ENCODE measurements at regions not wholly inside any gene's neighbourhood (a gene's known extent, or its start where the extent isn't known, plus 50 kb on each side); places are given as distances from the start of the nearest gene placed in this dataset.
"Not testable (repeated sequence)": the region's sequence is repeated elsewhere in the genome, so short reads cannot be mapped to it uniquely, and the experiment has no call there.

GRCh38 chr3:20250786-20251185, 64.8 kb upstream of the SGO1 start:
- no peak for TF ChIP-seq CTCF (IDR thresholded peaks at IDR 0.05; ENCODE audit: low read depth, low read length)
- no peak overlapping the region for H3K4me3 ChIP-seq (replicated peaks in 1 of 2; ENCODE audit: low read depth in 2 of 2, low read length in 2 of 2)
- no peak for DNase-seq (ENCODE audit: low read depth in 2 of 2)

DNA sequence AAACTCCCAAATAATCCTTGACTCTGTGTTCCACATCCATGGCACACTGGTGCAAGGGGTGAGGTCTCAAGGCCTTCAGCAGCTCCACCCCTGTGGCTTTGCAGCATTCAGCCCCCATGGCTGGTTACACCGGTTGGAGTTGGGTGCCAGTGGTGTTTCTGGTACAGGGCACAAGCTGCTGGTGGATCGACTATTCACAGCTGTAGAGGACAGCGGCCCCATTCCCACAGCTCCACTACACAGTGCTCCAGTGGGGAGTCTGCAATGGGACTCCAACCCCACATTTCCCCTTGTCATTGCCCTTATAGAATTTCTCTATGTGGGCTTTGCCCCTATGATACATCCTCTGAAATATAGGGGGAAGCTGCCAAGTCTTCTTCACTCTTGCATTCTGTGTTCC, 64.3 kb upstream of the SGO1 start:
- DNase-seq (ENCODE audit: low read depth in 2 of 2): no peak
- no peak for TF ChIP-seq CTCF (IDR thresholded peaks at IDR 0.05; ENCODE audit: low read depth, low read length)
- H3K4me3 ChIP-seq (replicated peaks in 1 of 2; ENCODE audit: low read depth in 2 of 2, low read length in 2 of 2): no peak overlapping the region

DNA sequence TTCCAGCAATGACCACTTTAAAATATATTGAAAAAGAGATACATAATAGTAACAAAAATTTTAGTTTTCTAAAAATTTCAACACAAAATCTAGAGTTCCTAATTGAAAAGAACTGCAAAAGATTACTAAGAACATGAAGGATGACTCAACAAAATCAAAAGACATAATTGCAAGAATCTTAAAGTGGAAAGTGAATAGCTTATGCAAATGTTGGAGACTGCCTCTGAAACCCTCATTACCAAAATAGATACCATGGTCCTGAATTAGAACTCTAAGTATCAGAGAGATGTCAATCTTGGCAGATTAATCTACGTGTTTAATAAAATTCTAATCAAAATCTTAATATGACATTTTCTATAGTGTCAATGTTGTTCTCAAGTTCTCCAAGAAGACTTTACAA, 60.7 kb upstream of the SGO1 start:
- TF ChIP-seq CTCF (IDR thresholded peaks at IDR 0.05; ENCODE audit: low read depth, low read length): no peak
- no peak overlapping the region for H3K4me3 ChIP-seq (replicated peaks in 1 of 2; ENCODE audit: low read depth in 2 of 2, low read length in 2 of 2)
- no peak for DNase-seq (ENCODE audit: low read depth in 2 of 2)

GRCh38 chr3:20245781-20246180, 59.8 kb upstream of the SGO1 start:
- no peak overlapping the region for H3K4me3 ChIP-seq (replicated peaks in 1 of 2; ENCODE audit: low read depth in 2 of 2, low read length in 2 of 2)
- TF ChIP-seq CTCF (IDR thresholded peaks at IDR 0.05; ENCODE audit: low read depth, low read length): peak; percentile 4
- DNase-seq (ENCODE audit: low read depth in 2 of 2): no peak

DNA sequence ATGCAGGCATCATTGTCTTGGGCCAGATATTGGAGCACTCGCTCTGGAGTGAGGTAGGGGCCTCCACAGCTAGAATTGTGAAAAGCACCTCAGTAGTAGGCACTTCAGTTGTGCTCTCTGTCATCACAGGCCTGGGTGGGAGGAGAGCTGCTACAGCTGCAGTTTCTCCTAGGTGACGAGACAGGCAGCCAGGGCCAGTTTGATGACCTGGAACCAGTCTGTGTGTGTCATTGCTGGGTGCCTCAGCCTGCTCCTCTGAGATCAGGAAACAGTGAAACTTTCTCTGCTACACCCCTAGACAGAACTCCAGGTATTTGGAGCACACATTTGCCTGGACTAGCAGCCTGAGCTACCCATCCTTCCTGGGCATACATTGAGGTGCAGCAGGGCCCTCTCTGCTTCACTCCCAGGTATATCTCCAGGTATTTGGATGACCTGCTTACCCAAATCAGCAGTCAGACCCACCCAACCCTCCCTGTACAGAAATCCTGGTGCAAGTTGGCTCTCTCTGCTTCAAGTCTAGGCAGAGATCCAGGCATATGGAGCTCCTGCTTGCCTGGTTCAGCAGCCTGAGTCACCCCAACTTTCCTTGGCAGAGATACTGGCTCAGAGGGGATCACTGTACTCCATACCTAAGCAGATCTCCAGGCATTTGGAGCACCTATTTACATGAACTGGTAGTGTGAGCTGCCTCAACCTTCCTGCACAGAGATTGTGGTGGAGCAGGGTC, 54.3 kb upstream of the SGO1 start:
- no peak for DNase-seq (ENCODE audit: low read depth in 2 of 2)
- no peak for TF ChIP-seq CTCF (IDR thresholded peaks at IDR 0.05; ENCODE audit: low read depth, low read length)
- no peak overlapping the region for H3K4me3 ChIP-seq (replicated peaks in 1 of 2; ENCODE audit: low read depth in 2 of 2, low read length in 2 of 2)

DNA sequence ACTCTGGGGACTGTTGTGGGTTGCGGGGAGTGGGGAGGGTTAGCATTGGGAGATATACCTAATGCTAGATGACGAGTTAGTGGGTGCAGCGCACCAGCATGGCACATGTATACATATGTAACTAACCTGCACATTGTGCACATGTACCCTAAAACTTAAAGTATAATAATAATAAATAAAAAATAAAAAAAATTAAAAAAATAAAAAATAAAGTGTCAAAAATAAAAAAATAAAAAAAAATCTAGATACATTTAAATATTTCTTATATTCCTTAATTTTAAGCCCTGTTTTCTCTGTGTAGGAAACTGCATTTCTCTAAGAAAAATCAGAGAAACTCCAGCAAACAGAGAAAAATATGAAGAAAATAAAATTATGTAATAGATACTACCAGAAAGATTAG, 52.2 kb upstream of the SGO1 start:
- DNase-seq (ENCODE audit: low read depth in 2 of 2); H3K4me3 ChIP-seq (replicated peaks in 1 of 2; ENCODE audit: low read depth in 2 of 2, low read length in 2 of 2): not testable (repeated sequence)

DNA sequence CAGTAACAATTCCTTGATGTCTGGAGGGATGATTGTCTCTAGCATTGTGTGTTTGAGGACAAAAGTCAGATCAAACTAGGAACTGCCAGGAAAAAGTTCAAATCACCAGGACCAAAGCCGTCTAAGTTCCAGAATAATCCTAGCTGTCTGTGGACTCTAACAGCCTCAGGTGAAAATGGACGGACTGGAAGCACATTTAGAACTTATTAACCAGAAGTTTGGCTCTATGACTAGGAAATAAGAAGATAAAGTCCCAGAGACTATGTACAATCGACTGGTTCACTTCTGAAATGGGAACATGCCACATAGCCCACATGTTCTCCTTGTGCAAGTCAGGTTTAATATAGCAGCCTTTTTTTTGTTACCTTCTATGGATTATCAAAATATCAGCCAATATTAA, 50.6 kb upstream of the SGO1 start:
- TF ChIP-seq CTCF (IDR thresholded peaks at IDR 0.05; ENCODE audit: low read depth, low read length): no peak
- H3K4me3 ChIP-seq (replicated peaks in 1 of 2; ENCODE audit: low read depth in 2 of 2, low read length in 2 of 2): no peak overlapping the region
- DNase-seq (ENCODE audit: low read depth in 2 of 2): no peak

All from cardiac fibroblast (primary cell).